GM12878 (cell line): ENCODE measurements at regions not wholly inside any gene's neighbourhood (a gene's known extent, or its start where the extent isn't known, plus 50 kb on each side); places are given as distances from the start of the nearest gene placed in this dataset.

Source experiments
- BMI1 ChIP-seq: fragments of 450-650 bp; IDR thresholded peaks from 2 replicates; pipeline ENCODE4 v1.6.1; 2016; ENCODE audit warnings: mild to moderate bottlenecking, moderate library complexity, borderline replicate concordance
- CEBPB ChIP-seq, 2 experiments: fragments of 150-350 bp in 1 of 2; IDR thresholded peaks; 2 replicates each; pipeline ENCODE4 v1.6.1; 2012 to 2014; ENCODE audit warnings: low read depth in 2 of 2, low read length in 2 of 2, borderline replicate concordance in 1 of 2, inconsistent platforms in 1 of 2
- EGR1 ChIP-seq, 2 experiments: IDR thresholded peaks; 1 replicate in 1 of 2; 2 replicates in 1 of 2; pipeline ENCODE4 v1.6.1; 2011 to 2012; ENCODE audit warnings: low read depth in 2 of 2, low read length in 2 of 2, borderline replicate concordance in 1 of 2, mild to moderate bottlenecking in 1 of 2, moderate library complexity in 1 of 2
- FOXK2 ChIP-seq: fragments of 450-650 bp; IDR thresholded peaks from 2 replicates; pipeline ENCODE4 v1.6.1; 2017; ENCODE audit warnings: mild to moderate bottlenecking, moderate library complexity
- GABPA ChIP-seq: IDR thresholded peaks from 2 replicates; pipeline ENCODE4 v1.6.1; 2014; ENCODE audit warnings: antibody characterized with exemption, low read depth, mild to moderate bottlenecking, inconsistent platforms
- IKZF1 ChIP-seq: fragments of 450-650 bp; conservative IDR thresholded peaks from 2 replicates; pipeline ENCODE4 v1.6.1; 2017; ENCODE audit warnings: antibody characterized with exemption, mild to moderate bottlenecking
- IKZF2 ChIP-seq, 2 experiments: fragments of 450-650 bp; IDR thresholded peaks; 2 replicates each; pipeline ENCODE4 v1.6.1; 2017; ENCODE audit warnings: mild to moderate bottlenecking in 2 of 2, moderate library complexity in 2 of 2
- MEF2A ChIP-seq: IDR thresholded peaks from 2 replicates; pipeline ENCODE4 v1.6.1; 2011; ENCODE audit warnings: low read depth, mild to moderate bottlenecking, low read length, moderate library complexity; ENCODE audit not compliant: insufficient read depth
- MEF2B ChIP-seq: fragments of 450-650 bp; IDR thresholded peaks from 2 replicates; pipeline ENCODE4 v1.6.1; 2018; ENCODE audit warnings: mild to moderate bottlenecking, moderate library complexity; ENCODE audit not compliant: partially characterized antibody, poor library complexity, severe bottlenecking
- MTA2 ChIP-seq: fragments of 450-650 bp; IDR thresholded peaks from 2 replicates; pipeline ENCODE4 v1.6.1; 2016; ENCODE audit warnings: low read depth, mild to moderate bottlenecking, moderate library complexity
- MYC ChIP-seq: IDR thresholded peaks from 2 replicates; pipeline ENCODE4 v1.6.1; 2011; ENCODE audit warnings: mild to moderate bottlenecking, low read length, moderate library complexity, inconsistent platforms; ENCODE audit not compliant: insufficient read depth, insufficient replicate concordance, insufficient read length, severe bottlenecking
- NFYA ChIP-seq: IDR thresholded peaks from 2 replicates; pipeline ENCODE4 v1.6.1; 2011; ENCODE audit warnings: low read depth, mild to moderate bottlenecking, low read length, improper control_type of control experiment, borderline replicate concordance
- PAX8 ChIP-seq: fragments of 450-650 bp; IDR thresholded peaks from 2 replicates; pipeline ENCODE4 v1.6.1; 2017; ENCODE audit warnings: mild to moderate bottlenecking, moderate library complexity
- POU2F2 ChIP-seq: IDR thresholded peaks from 3 replicates; pipeline ENCODE4 v1.6.1; 2011; ENCODE audit warnings: low read depth, mild to moderate bottlenecking, low read length, borderline replicate concordance
- ZNF384 ChIP-seq: IDR thresholded peaks from 2 replicates; pipeline ENCODE4 v1.6.1; 2012; ENCODE audit warnings: low read depth, mild to moderate bottlenecking, low read length, improper control_type of control experiment, borderline replicate concordance
- TF ChIP-seq, protein P1 (sequence below): IDR thresholded peaks from 2 replicates; pipeline ENCODE4 v1.6.1; 2012; ENCODE audit warnings: improper control_type of control experiment, low read depth, low read length; ENCODE audit not compliant: insufficient replicate concordance
- TF ChIP-seq, protein P2 (sequence below): IDR thresholded peaks from 2 replicates; pipeline ENCODE4 v1.6.1; 2011; ENCODE audit warnings: borderline replicate concordance, low read depth, mild to moderate bottlenecking, moderate library complexity, low read length; ENCODE audit not compliant: insufficient read depth, poor library complexity, severe bottlenecking
- TF ChIP-seq, protein P3 (sequence below): IDR thresholded peaks from 2 replicates; pipeline ENCODE4 v1.6.1; 2012; ENCODE audit warnings: low read length, inconsistent platforms

DNA sequence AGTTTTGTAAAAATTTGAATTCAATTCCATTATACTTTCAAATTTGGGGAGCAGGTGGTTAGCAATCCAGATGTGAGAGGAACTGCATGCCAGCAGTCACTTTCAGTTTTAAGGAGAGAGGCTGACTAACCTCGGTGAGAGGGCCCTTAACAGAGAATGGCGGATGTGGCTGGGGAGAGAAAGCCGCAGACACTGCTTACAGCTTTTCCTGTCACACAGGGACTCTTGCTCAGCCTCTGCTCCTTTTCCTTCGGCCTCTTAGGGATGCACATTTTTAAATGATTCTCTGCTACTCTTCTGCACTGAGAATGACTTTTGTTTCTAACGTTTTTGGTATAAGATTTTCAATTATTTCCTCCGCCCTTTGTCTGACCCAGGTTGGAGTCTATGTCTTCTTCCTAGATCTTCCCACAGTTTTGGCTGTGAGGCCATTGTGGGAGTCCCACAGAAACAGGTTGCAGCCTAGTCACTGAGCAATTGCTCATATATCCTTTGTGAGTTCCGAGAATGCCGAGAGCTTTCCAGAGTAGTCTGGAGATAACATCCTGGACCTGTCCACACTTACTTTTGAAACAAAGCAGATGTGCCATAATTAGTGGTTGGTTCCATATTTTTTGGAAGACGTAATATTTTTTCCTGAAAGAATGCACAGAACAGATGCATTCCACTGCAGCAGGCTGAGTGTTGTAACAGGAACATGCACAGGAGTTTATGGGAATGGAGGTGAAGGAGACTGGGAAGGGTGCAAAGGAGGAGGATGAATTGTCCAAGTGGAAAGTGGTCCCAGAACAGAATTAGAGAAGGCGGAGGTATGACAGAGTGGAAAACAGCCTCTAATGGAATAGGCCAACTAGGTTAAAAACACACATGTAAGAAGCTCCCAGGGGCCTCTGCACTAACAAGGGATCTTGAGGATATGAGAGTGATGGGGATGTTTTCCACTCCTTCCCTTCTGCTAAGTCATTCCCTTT lies 168.0 kb upstream of the ZNF32 start (continued):
- TF ChIP-seq, protein P1, sequence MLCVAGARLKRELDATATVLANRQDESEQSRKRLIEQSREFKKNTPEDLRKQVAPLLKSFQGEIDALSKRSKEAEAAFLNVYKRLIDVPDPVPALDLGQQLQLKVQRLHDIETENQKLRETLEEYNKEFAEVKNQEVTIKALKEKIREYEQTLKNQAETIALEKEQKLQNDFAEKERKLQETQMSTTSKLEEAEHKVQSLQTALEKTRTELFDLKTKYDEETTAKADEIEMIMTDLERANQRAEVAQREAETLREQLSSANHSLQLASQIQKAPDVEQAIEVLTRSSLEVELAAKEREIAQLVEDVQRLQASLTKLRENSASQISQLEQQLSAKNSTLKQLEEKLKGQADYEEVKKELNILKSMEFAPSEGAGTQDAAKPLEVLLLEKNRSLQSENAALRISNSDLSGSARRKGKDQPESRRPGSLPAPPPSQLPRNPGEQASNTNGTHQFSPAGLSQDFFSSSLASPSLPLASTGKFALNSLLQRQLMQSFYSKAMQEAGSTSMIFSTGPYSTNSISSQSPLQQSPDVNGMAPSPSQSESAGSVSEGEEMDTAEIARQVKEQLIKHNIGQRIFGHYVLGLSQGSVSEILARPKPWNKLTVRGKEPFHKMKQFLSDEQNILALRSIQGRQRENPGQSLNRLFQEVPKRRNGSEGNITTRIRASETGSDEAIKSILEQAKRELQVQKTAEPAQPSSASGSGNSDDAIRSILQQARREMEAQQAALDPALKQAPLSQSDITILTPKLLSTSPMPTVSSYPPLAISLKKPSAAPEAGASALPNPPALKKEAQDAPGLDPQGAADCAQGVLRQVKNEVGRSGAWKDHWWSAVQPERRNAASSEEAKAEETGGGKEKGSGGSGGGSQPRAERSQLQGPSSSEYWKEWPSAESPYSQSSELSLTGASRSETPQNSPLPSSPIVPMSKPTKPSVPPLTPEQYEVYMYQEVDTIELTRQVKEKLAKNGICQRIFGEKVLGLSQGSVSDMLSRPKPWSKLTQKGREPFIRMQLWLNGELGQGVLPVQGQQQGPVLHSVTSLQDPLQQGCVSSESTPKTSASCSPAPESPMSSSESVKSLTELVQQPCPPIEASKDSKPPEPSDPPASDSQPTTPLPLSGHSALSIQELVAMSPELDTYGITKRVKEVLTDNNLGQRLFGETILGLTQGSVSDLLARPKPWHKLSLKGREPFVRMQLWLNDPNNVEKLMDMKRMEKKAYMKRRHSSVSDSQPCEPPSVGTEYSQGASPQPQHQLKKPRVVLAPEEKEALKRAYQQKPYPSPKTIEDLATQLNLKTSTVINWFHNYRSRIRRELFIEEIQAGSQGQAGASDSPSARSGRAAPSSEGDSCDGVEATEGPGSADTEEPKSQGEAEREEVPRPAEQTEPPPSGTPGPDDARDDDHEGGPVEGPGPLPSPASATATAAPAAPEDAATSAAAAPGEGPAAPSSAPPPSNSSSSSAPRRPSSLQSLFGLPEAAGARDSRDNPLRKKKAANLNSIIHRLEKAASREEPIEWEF, result no peak
- no peak for TF ChIP-seq FOXK2
- no peak for TF ChIP-seq ZNF384
- no peak for TF ChIP-seq BMI1
- no peak for TF ChIP-seq POU2F2
- TF ChIP-seq, protein P2, sequence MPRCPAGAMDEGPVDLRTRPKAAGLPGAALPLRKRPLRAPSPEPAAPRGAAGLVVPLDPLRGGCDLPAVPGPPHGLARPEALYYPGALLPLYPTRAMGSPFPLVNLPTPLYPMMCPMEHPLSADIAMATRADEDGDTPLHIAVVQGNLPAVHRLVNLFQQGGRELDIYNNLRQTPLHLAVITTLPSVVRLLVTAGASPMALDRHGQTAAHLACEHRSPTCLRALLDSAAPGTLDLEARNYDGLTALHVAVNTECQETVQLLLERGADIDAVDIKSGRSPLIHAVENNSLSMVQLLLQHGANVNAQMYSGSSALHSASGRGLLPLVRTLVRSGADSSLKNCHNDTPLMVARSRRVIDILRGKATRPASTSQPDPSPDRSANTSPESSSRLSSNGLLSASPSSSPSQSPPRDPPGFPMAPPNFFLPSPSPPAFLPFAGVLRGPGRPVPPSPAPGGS, result no peak
- TF ChIP-seq IKZF2 (IDR thresholded peaks at IDR 0.05), result peak; percentile 79 to 86
- TF ChIP-seq MTA2, result peak; percentile 30; the same call in 1 of the 2 replicates
- no peak for TF ChIP-seq MYC
- peak; percentile 31; the same call in 1 of the 2 replicates for TF ChIP-seq GABPA
- TF ChIP-seq EGR1 (IDR thresholded peaks at IDR 0.05; ENCODE audit: borderline replicate concordance in 1 of 2, low read depth in 2 of 2, low read length in 2 of 2), result no peak
- TF ChIP-seq NFYA, result no peak
- TF ChIP-seq MEF2B, result no peak
- TF ChIP-seq PAX8, result no peak
- TF ChIP-seq, protein P3, sequence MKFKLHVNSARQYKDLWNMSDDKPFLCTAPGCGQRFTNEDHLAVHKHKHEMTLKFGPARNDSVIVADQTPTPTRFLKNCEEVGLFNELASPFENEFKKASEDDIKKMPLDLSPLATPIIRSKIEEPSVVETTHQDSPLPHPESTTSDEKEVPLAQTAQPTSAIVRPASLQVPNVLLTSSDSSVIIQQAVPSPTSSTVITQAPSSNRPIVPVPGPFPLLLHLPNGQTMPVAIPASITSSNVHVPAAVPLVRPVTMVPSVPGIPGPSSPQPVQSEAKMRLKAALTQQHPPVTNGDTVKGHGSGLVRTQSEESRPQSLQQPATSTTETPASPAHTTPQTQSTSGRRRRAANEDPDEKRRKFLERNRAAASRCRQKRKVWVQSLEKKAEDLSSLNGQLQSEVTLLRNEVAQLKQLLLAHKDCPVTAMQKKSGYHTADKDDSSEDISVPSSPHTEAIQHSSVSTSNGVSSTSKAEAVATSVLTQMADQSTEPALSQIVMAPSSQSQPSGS, result no peak
- TF ChIP-seq MEF2A, result no peak
- TF ChIP-seq CEBPB (IDR thresholded peaks at IDR 0.05; ENCODE audit: borderline replicate concordance in 1 of 2, low read depth in 2 of 2, low read length in 2 of 2), result no peak
- peak; percentile 76 for TF ChIP-seq IKZF1
